GM23338 (cell line): ENCODE measurements at regions not wholly inside any gene's neighbourhood (a gene's known extent, or its start where the extent isn't known, plus 50 kb on each side); places are given as distances from the start of the nearest gene placed in this dataset.

Experiments used
- ATAC-seq: fragments of 200-7000 bp; cut with Tn5 transposase; 3 replicates; pipeline ENCODE4 v1.9.1; 2020
- DNase-seq: peaks from one replicate; pipeline ENCODE4 v3.0.0-alpha.2; 2015; ENCODE audit warnings: low spot score
- H2AFZ ChIP-seq: fragments of 200-600 bp; sonication (generic); 2 replicates; pipeline ENCODE4 v1.8.0; 2016; ENCODE audit warnings: antibody characterized with exemption, mild to moderate bottlenecking, moderate library complexity
- H3F3A ChIP-seq: fragments of 200-600 bp; sonication (generic); replicated peaks from 2 replicates; pipeline ENCODE4 v1.8.0; 2017; ENCODE audit warnings: antibody characterized with exemption, mixed run types, low read depth
- H3K27ac ChIP-seq: fragments of 200-600 bp; sonication (generic); 2 replicates; pipeline ENCODE4 v1.6.1; 2016; ENCODE audit warnings: low read depth
- H3K27me3 ChIP-seq: fragments of 200-600 bp; sonication (generic); 2 replicates; pipeline ENCODE4 v1.8.0; 2016; ENCODE audit warnings: mild to moderate bottlenecking, mixed run types, moderate library complexity; ENCODE audit not compliant: insufficient read depth
- H3K36me3 ChIP-seq: fragments of 200-600 bp; sonication (generic); 2 replicates; pipeline ENCODE4 v1.8.0; 2016; ENCODE audit warnings: mild to moderate bottlenecking; ENCODE audit not compliant: insufficient read depth
- H3K4me1 ChIP-seq: fragments of 200-600 bp; sonication (generic); 2 replicates; pipeline ENCODE4 v1.8.0; 2016; ENCODE audit warnings: mild to moderate bottlenecking, moderate library complexity; ENCODE audit not compliant: insufficient read depth
- H3K4me2 ChIP-seq: fragments of 200-600 bp; sonication (generic); 2 replicates; pipeline ENCODE4 v1.7.1; 2017; ENCODE audit warnings: mixed run types
- H3K4me3 ChIP-seq: fragments of 200-600 bp; sonication (generic); 2 replicates; pipeline ENCODE4 v1.6.1; 2016; ENCODE audit warnings: mixed run types
- H3K79me2 ChIP-seq: fragments of 200-600 bp; sonication (generic); replicated peaks from 2 replicates; pipeline ENCODE4 v1.8.0; 2017; ENCODE audit warnings: mild to moderate bottlenecking; ENCODE audit not compliant: insufficient read depth
- H3K9me2 ChIP-seq: fragments of 200-600 bp; sonication (generic); 2 replicates; pipeline ENCODE4 v1.8.0; 2017; ENCODE audit not compliant: insufficient read depth
- H4K20me1 ChIP-seq: fragments of 200-600 bp; sonication (generic); replicated peaks from 2 replicates; pipeline ENCODE4 v1.8.0; 2017; ENCODE audit warnings: mild to moderate bottlenecking; ENCODE audit not compliant: insufficient read depth
- H3K27ac Mint-ChIP-seq: 2 replicates; pipeline ENCODE4 v1.8.0; 2020; ENCODE audit warnings: inconsistent platforms, mild to moderate bottlenecking, moderate library complexity, mixed read lengths
- H3K27me3 Mint-ChIP-seq: 3 replicates; pipeline ENCODE4 v1.8.0; 2022; ENCODE audit warnings: low read depth, mild to moderate bottlenecking, moderate library complexity, mixed read lengths, inconsistent platforms; ENCODE audit not compliant: insufficient read depth, poor library complexity
- H3K36me3 Mint-ChIP-seq: 3 replicates; pipeline ENCODE4 v1.8.0; 2021; ENCODE audit warnings: low read depth, mild to moderate bottlenecking, inconsistent platforms, moderate library complexity, mixed read lengths
- H3K4me1 Mint-ChIP-seq: 3 replicates; pipeline ENCODE4 v1.8.0; 2020; ENCODE audit warnings: mild to moderate bottlenecking, inconsistent platforms, mixed read lengths
- H3K4me3 Mint-ChIP-seq: 3 replicates; pipeline ENCODE4 v1.8.0; 2021; ENCODE audit warnings: moderate library complexity, mild to moderate bottlenecking, inconsistent platforms, mixed read lengths
- H3K9me3 Mint-ChIP-seq: 3 replicates; pipeline ENCODE4 v1.8.0; 2020; ENCODE audit warnings: moderate library complexity, mild to moderate bottlenecking, inconsistent platforms, mixed read lengths
- CREB1 ChIP-seq: fragments of 250-450 bp; sonication (Bioruptor Pico); IDR thresholded peaks from 2 replicates; pipeline ENCODE4 v1.5.0; 2020; ENCODE audit warnings: low read depth, mild to moderate bottlenecking, moderate library complexity
- CTCF ChIP-seq, 2 experiments: fragments of 200-600 bp in 1 of 2; sonication (generic) in 1 of 2; conservative IDR thresholded peaks; 2 replicates each; pipeline versions ENCODE4 v1.5.1 to v1.6.1; 2016 to 2017; ENCODE audit warnings: antibody characterized with exemption in 2 of 2, low read depth in 2 of 2, mild to moderate bottlenecking in 2 of 2, moderate library complexity in 1 of 2
- ETS1 ChIP-seq: IDR thresholded peaks from 2 replicates; pipeline ENCODE4 v1.6.1; 2016; ENCODE audit warnings: antibody characterized with exemption
- EZH2 ChIP-seq: fragments of 200-600 bp; sonication (generic); IDR thresholded peaks from one replicate; pipeline ENCODE4 v1.8.0; 2017; ENCODE audit warnings: antibody characterized with exemption, mild to moderate bottlenecking, low read depth; ENCODE audit not compliant: unreplicated experiment
- EZH2phosphoT487 ChIP-seq: fragments of 200-600 bp; sonication (generic); IDR thresholded peaks from one replicate; pipeline ENCODE4 v1.8.1; 2018; ENCODE audit warnings: antibody characterized with exemption; ENCODE audit not compliant: unreplicated experiment
- JUNB ChIP-seq: IDR thresholded peaks from one replicate; pipeline ENCODE4 v1.6.1; 2016; ENCODE audit warnings: antibody characterized with exemption; ENCODE audit not compliant: unreplicated experiment
- NANOG ChIP-seq: IDR thresholded peaks from 2 replicates; pipeline ENCODE4 v1.6.1; 2016; ENCODE audit warnings: antibody characterized with exemption, borderline replicate concordance
- POLR2AphosphoS5 ChIP-seq: IDR thresholded peaks from 2 replicates; pipeline ENCODE4 v1.6.1; 2016; ENCODE audit warnings: antibody characterized with exemption, low read depth
- REST ChIP-seq: IDR thresholded peaks from one replicate; pipeline ENCODE4 v1.6.1; 2018; ENCODE audit warnings: antibody characterized with exemption; ENCODE audit not compliant: unreplicated experiment
- STAT1 ChIP-seq: IDR thresholded peaks from one replicate; pipeline ENCODE4 v1.6.1; 2016; ENCODE audit warnings: antibody characterized with exemption; ENCODE audit not compliant: unreplicated experiment
- ZNF114 ChIP-seq: fragments of 250-450 bp; sonication (Bioruptor Pico); IDR thresholded peaks from 2 replicates; pipeline ENCODE4 v1.5.0; 2020; ENCODE audit warnings: mild to moderate bottlenecking, moderate library complexity
- ZNF331 ChIP-seq: fragments of 250-450 bp; sonication (Bioruptor Pico); IDR thresholded peaks from 2 replicates; pipeline ENCODE4 v1.5.0; 2020; ENCODE audit warnings: low read depth, mild to moderate bottlenecking, moderate library complexity
- ZNF462 ChIP-seq: fragments of 250-450 bp; sonication (Bioruptor Pico); IDR thresholded peaks from 2 replicates; pipeline ENCODE4 v1.5.0; 2020; ENCODE audit warnings: mild to moderate bottlenecking, moderate library complexity

GRCh38 chr1:17929224-17929623 lies 174.1 kb downstream of the ACTL8 start:
- ATAC-seq (no peak), DNase-seq (no peak)
- H3F3A ChIP-seq: no peaks in the 10 kb centered on the region
- H3K79me2 ChIP-seq: no peaks in the 10 kb centered on the region
- no peak overlapping the region for H3K4me3 ChIP-seq
- no peaks in the 10 kb centered on the region for H4K20me1 ChIP-seq
- no peaks in the 10 kb centered on the region for H3K27me3 ChIP-seq
- H3K36me3 ChIP-seq: no peaks in the 10 kb centered on the region
- no peak overlapping the region for H3K27ac ChIP-seq
- Mint-ChIP-seq H3K27ac (no peak overlapping the region), H3K36me3 (no peaks in the 10 kb centered on the region), H3K4me3 (no peak overlapping the region), H3K27me3 (no peaks in the 10 kb centered on the region), H3K9me3 (peaks cover 9% of the 10 kb centered on the region), H3K4me1 (peaks cover 9% of the 10 kb centered on the region; the same call in 2 of the 3 replicates)
- H3K9me2 ChIP-seq: no peaks in the 10 kb centered on the region
- H3K4me1 ChIP-seq: no peaks in the 10 kb centered on the region
- no peak overlapping the region for H2AFZ ChIP-seq
- no peak overlapping the region for H3K4me2 ChIP-seq
- TF ChIP-seq REST (no peak), JUNB (no peak), STAT1 (no peak), CREB1 (CRISPR knock-in tag) (no peak), EZH2 (no peak), ETS1 (no peak), CTCF (conservative IDR thresholded peaks at IDR 0.05; ENCODE audit: low read depth in 2 of 2) (no peak), POLR2AphosphoS5 (no peak), ZNF114 (no peak), NANOG (no peak), ZNF331 (CRISPR knock-in tag) (no peak), EZH2phosphoT487 (no peak), ZNF462 (no peak)
